ENCODE measurements at regions not wholly inside any gene's neighbourhood (a gene's known extent, or its start where the extent isn't known, plus 50 kb on each side); places are given as distances from the start of the nearest gene placed in this dataset.

- H3K4me1 Mint-ChIP-seq (ENCODE audit: low read depth), result no peaks in the 10 kb centered on the region
- H3K27me3 Mint-ChIP-seq (ENCODE audit: low read depth), result peaks cover 7% of the 10 kb centered on the region
- no peaks in the 10 kb centered on the region for H3K36me3 Mint-ChIP-seq (ENCODE audit: low read depth)
- no peak for TF ChIP-seq CTCF (IDR thresholded peaks at IDR 0.05)
- H3K9me3 Mint-ChIP-seq (ENCODE audit: low read depth), result peaks cover 10% of the 10 kb centered on the region
- no peak overlapping the region for H3K27ac Mint-ChIP-seq (ENCODE audit: unreplicated experiment)
- no peak for DNase-seq (ENCODE audit: low spot score)
- H3K4me3 Mint-ChIP-seq (ENCODE audit: unreplicated experiment), result no peak overlapping the region
Observed at GRCh38 chr22:33971561-33971961, 51.3 kb upstream of the LARGE1 start.

- peaks cover 10% of the 10 kb centered on the region for H3K9me3 Mint-ChIP-seq (ENCODE audit: low read depth)
Observed at GRCh38 chr22:33975841-33976240, 55.6 kb upstream of the LARGE1 start.

GRCh38 chr22:33983558-33983957 lies 63.3 kb upstream of the LARGE1 start:
- Mint-ChIP-seq H3K9me3 (ENCODE audit: low read depth) (peaks cover 4% of the 10 kb centered on the region), H3K36me3 (ENCODE audit: low read depth) (no peaks in the 10 kb centered on the region), H3K4me1 (ENCODE audit: low read depth) (peaks cover 6% of the 10 kb centered on the region), H3K4me3 (ENCODE audit: unreplicated experiment) (no peak overlapping the region), H3K27ac (ENCODE audit: unreplicated experiment) (no peak overlapping the region), H3K27me3 (ENCODE audit: low read depth) (peaks cover 5% of the 10 kb centered on the region)
- TF ChIP-seq CTCF (IDR thresholded peaks at IDR 0.05), result no peak
- no peak for DNase-seq (ENCODE audit: low spot score)

More at GRCh38 chr22:33975841-33976240, 55.6 kb upstream of the LARGE1 start:
- TF ChIP-seq CTCF (IDR thresholded peaks at IDR 0.05), result no peak
- Mint-ChIP-seq H3K36me3 (ENCODE audit: low read depth) (no peaks in the 10 kb centered on the region), H3K27me3 (ENCODE audit: low read depth) (peaks cover 7% of the 10 kb centered on the region), H3K27ac (ENCODE audit: unreplicated experiment) (no peak overlapping the region), H3K4me1 (ENCODE audit: low read depth) (no peaks in the 10 kb centered on the region), H3K4me3 (ENCODE audit: unreplicated experiment) (no peak overlapping the region)
- DNase-seq (ENCODE audit: low spot score), result no peak

GRCh38 chr22:33984211-33984610 lies 63.9 kb upstream of the LARGE1 start:
- H3K9me3 Mint-ChIP-seq (ENCODE audit: low read depth), result peaks cover 4% of the 10 kb centered on the region
- H3K4me3 Mint-ChIP-seq (ENCODE audit: unreplicated experiment), result no peak overlapping the region
- no peak overlapping the region for H3K27ac Mint-ChIP-seq (ENCODE audit: unreplicated experiment)
- peaks cover 6% of the 10 kb centered on the region for H3K4me1 Mint-ChIP-seq (ENCODE audit: low read depth)
- DNase-seq (ENCODE audit: low spot score), result no peak
- no peaks in the 10 kb centered on the region for H3K36me3 Mint-ChIP-seq (ENCODE audit: low read depth)
- peaks cover 5% of the 10 kb centered on the region for H3K27me3 Mint-ChIP-seq (ENCODE audit: low read depth)
- no peak for TF ChIP-seq CTCF (IDR thresholded peaks at IDR 0.05)

- no peak for DNase-seq (ENCODE audit: low spot score)
- Mint-ChIP-seq H3K4me3 (ENCODE audit: unreplicated experiment) (no peak overlapping the region), H3K27me3 (ENCODE audit: low read depth) (peaks cover 5% of the 10 kb centered on the region), H3K27ac (ENCODE audit: unreplicated experiment) (no peak overlapping the region), H3K4me1 (ENCODE audit: low read depth) (peaks cover 6% of the 10 kb centered on the region), H3K36me3 (ENCODE audit: low read depth) (no peaks in the 10 kb centered on the region), H3K9me3 (ENCODE audit: low read depth) (peaks cover 4% of the 10 kb centered on the region)
- TF ChIP-seq CTCF (IDR thresholded peaks at IDR 0.05), result no peak
Observed at GRCh38 chr22:33984656-33985285, 64.5 kb upstream of the LARGE1 start.
